ENCODE measurements at regions not wholly inside any gene's neighbourhood (a gene's known extent, or its start where the extent isn't known, plus 50 kb on each side); places are given as distances from the start of the nearest gene placed in this dataset.

GRCh38 chrX:20547611-20548051, 280.9 kb upstream of the RPS6KA3 start:
- CTCF ChIA-PET (ENCODE audit: low intra/inter-chr PET ratio): no interaction called here
- WGBS (ENCODE audit: insufficient coverage, low coverage, missing lambda C conversion rate): 0% methylated on average over 2 of the region's 3 CpGs
- Histone ChIP-seq H3K79me2 (ENCODE audit: control insufficient read depth, insufficient read depth, low read length) (no peaks in the 10 kb centered on the region), H3K4me3 (no peak overlapping the region), H4K20me1 (replicated peaks; ENCODE audit: control insufficient read depth, insufficient read depth, low read length) (no peaks in the 10 kb centered on the region), H3K9me3 (replicated peaks; ENCODE audit: control insufficient read depth, insufficient read depth, low read depth, low read length) (no peaks in the 10 kb centered on the region), H3K36me3 (ENCODE audit: control insufficient read depth, insufficient read depth, low read length) (no peaks in the 10 kb centered on the region), H3K9me1 (ENCODE audit: control insufficient read depth, insufficient read depth, low read length) (no peaks in the 10 kb centered on the region), H2AFZ (ENCODE audit: low read depth, low read length) (no peak overlapping the region), H3K4me1 (replicated peaks in 1 of 2; ENCODE audit: control insufficient read depth in 2 of 2, insufficient read depth in 2 of 2, low read length in 2 of 2) (no peaks in the 10 kb centered on the region), H3K27me3 (ENCODE audit: control insufficient read depth in 2 of 2, insufficient read depth in 2 of 2, low read length in 2 of 2) (no peaks in the 10 kb centered on the region), H3K27ac (ENCODE audit: extremely low read depth, low read depth, low read length) (no peak overlapping the region), H3K4me2 (ENCODE audit: insufficient read depth, low read length) (no peak overlapping the region), H3K9ac (ENCODE audit: insufficient read depth in 1 of 2, low read depth in 2 of 2, low read length in 2 of 2) (no peak overlapping the region)
- intact Hi-C loops (cut with micrococcal nuclease) (no loop called here), in situ Hi-C loops (cut with MboI) (no loop called here)
- POLR2A ChIA-PET: no interaction called here
- TF ChIP-seq NR2F6 (CRISPR knock-in tag; IDR thresholded peaks at IDR 0.05) (no peak), TFAP4 (CRISPR knock-in tag; IDR thresholded peaks at IDR 0.05; ENCODE audit: borderline replicate concordance) (no peak)
- BruUV-seq (replicated peaks): no TSS peak
- no peak for FAIRE-seq
- ATAC-seq: no peak
- no peak for DNase-seq (ENCODE audit: extremely low read depth in 1 of 4, low spot score in 3 of 4)

GRCh38 chrX:20545538-20545937, 278.8 kb upstream of the RPS6KA3 start:
- no peak overlapping the region for H3K4me2 ChIP-seq (ENCODE audit: insufficient read depth, low read length)
- ChIA-PET POLR2A (no interaction called here), CTCF (ENCODE audit: low intra/inter-chr PET ratio) (no interaction called here)
- 0% methylated on average over 1 of the region's 3 CpGs for WGBS (ENCODE audit: insufficient coverage, low coverage, missing lambda C conversion rate)
- no peaks in the 10 kb centered on the region for H4K20me1 ChIP-seq (replicated peaks; ENCODE audit: control insufficient read depth, insufficient read depth, low read length)
- H3K9ac ChIP-seq (ENCODE audit: insufficient read depth in 1 of 2, low read depth in 2 of 2, low read length in 2 of 2): no peak overlapping the region
- no peak overlapping the region for H2AFZ ChIP-seq (ENCODE audit: low read depth, low read length)
- H3K79me2 ChIP-seq (ENCODE audit: control insufficient read depth, insufficient read depth, low read length): no peaks in the 10 kb centered on the region
- intact Hi-C loops (cut with micrococcal nuclease) (no loop called here), in situ Hi-C loops (cut with MboI) (no loop called here)
- FAIRE-seq (no peak), DNase-seq (ENCODE audit: extremely low read depth in 1 of 4, low spot score in 3 of 4) (no peak), ATAC-seq (no peak)
- H3K4me1 ChIP-seq (replicated peaks in 1 of 2; ENCODE audit: control insufficient read depth in 2 of 2, insufficient read depth in 2 of 2, low read length in 2 of 2): no peaks in the 10 kb centered on the region
- no peaks in the 10 kb centered on the region for H3K9me1 ChIP-seq (ENCODE audit: control insufficient read depth, insufficient read depth, low read length)
- no peaks in the 10 kb centered on the region for H3K9me3 ChIP-seq (replicated peaks; ENCODE audit: control insufficient read depth, insufficient read depth, low read depth, low read length)
- BruUV-seq (replicated peaks): no TSS peak
- H3K4me3 ChIP-seq: no peak overlapping the region
- no peaks in the 10 kb centered on the region for H3K27me3 ChIP-seq (ENCODE audit: control insufficient read depth in 2 of 2, insufficient read depth in 2 of 2, low read length in 2 of 2)
- H3K27ac ChIP-seq (ENCODE audit: extremely low read depth, low read depth, low read length): no peak overlapping the region
- no peaks in the 10 kb centered on the region for H3K36me3 ChIP-seq (ENCODE audit: control insufficient read depth, insufficient read depth, low read length)
- TF ChIP-seq MED1 (CRISPR knock-in tag; IDR thresholded peaks at IDR 0.05; ENCODE audit: borderline replicate concordance) (no peak), ZBTB33 (CRISPR knock-in tag; IDR thresholded peaks at IDR 0.05) (no peak), ZNF395 (CRISPR knock-in tag; IDR thresholded peaks at IDR 0.05) (no peak), CBFA2T2 (conservative IDR thresholded peaks at IDR 0.05) (no peak)

Measured in K562 (cell line).